ENCODE measurements at regions not wholly inside any gene's neighbourhood (a gene's known extent, or its start where the extent isn't known, plus 50 kb on each side); places are given as distances from the start of the nearest gene placed in this dataset.

DNA sequence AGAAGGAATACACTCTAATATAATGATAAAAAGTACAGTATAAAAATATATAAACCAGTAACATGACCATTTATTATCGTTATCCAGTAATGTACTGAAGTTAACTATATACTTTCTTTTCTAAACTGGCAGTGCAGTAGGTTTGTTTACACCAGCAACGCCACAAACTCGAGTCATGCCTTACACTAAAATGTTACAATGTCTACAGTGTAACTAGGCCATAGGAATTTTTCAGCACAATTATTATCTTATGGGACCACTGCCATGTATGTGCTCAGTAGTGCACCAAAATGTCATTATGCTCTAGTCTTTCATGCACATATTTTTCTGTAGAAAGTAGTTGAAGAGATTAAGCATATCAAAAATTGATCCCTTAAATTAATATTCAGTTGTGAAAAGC is 609.8 kb upstream of the BCHE start:
- Histone ChIP-seq H3K36me3 (no peaks in the 10 kb centered on the region), H3K27me3 (no peaks in the 10 kb centered on the region), H3K9me3 (peaks cover 0 to 13% (median 0%) of the 10 kb centered on the region in 11 donors), H3K27ac (no peak overlapping the region), H3K4me1 (no peaks in the 10 kb centered on the region), H3K4me3 (no peak overlapping the region)
- DNase-seq: no peak
- WGBS, 2 donors: 67 to 73% methylated on average over 3 of the region's 3 CpGs
- no peak for ATAC-seq
- TF ChIP-seq, protein P1, sequence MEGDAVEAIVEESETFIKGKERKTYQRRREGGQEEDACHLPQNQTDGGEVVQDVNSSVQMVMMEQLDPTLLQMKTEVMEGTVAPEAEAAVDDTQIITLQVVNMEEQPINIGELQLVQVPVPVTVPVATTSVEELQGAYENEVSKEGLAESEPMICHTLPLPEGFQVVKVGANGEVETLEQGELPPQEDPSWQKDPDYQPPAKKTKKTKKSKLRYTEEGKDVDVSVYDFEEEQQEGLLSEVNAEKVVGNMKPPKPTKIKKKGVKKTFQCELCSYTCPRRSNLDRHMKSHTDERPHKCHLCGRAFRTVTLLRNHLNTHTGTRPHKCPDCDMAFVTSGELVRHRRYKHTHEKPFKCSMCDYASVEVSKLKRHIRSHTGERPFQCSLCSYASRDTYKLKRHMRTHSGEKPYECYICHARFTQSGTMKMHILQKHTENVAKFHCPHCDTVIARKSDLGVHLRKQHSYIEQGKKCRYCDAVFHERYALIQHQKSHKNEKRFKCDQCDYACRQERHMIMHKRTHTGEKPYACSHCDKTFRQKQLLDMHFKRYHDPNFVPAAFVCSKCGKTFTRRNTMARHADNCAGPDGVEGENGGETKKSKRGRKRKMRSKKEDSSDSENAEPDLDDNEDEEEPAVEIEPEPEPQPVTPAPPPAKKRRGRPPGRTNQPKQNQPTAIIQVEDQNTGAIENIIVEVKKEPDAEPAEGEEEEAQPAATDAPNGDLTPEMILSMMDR (IDR thresholded peaks at IDR 0.05): no peak
- intact Hi-C loops (cut with DNase I): no loop called here

DNA sequence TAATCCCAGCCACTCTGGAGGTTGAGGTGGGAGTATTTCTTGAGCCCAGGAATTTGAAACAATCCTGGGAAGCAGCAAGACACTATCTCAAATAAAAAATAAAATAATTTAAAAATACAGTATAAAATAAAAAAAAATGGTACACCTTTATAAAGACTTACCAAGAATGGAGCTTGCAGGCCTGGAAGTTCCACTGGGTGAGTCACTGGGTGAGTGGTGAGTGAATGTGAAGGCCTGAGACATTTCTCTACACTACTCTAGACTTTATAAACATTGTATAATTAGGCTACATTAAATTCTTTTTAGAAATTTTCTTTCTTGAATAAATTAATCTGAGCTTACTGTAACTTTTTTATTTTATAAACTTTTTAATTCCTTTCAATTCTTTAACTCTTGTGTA is 609.1 kb upstream of the BCHE start:
- H3K27ac ChIP-seq: no peak overlapping the region
- H3K4me3 ChIP-seq: no peak overlapping the region
- H3K9me3 ChIP-seq: peaks cover 0 to 13% (median 0%) of the 10 kb centered on the region in 11 donors
- H3K36me3 ChIP-seq: no peaks in the 10 kb centered on the region
- no peaks in the 10 kb centered on the region for H3K27me3 ChIP-seq
- H3K4me1 ChIP-seq: no peaks in the 10 kb centered on the region
- DNase-seq: no peak
- no peak for ATAC-seq
- TF ChIP-seq, protein P1 (IDR thresholded peaks at IDR 0.05): no peak
- intact Hi-C loops (cut with DNase I): no loop called here

DNA sequence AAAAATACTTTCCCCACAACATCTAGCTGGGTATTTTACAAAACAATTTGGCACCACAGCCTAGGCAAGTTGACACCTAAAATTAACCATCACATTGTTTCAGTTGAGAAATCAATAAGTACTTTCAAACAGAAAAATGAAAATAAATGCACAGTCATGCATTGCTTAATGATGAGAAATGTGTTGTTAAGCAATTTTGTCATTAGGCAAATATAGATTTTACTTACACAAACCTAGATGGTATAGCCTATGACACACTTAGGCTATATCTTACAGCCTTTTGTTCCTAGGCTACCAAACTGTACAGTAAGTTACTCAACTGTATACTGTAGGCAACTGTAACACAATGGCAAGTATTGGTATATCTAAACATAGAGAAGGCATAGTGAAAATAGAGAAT is 608.6 kb upstream of the BCHE start:
- intact Hi-C loops (cut with DNase I): no loop called here
- no peak overlapping the region for H3K27ac ChIP-seq
- TF ChIP-seq, protein P1 (IDR thresholded peaks at IDR 0.05): no peak
- H3K27me3 ChIP-seq: no peaks in the 10 kb centered on the region
- H3K4me3 ChIP-seq: no peak overlapping the region
- no peaks in the 10 kb centered on the region for H3K36me3 ChIP-seq
- DNase-seq: no peak
- H3K4me1 ChIP-seq: no peaks in the 10 kb centered on the region
- ATAC-seq: no peak
- H3K9me3 ChIP-seq: peaks cover 0 to 13% (median 0%) of the 10 kb centered on the region in 11 donors

DNA sequence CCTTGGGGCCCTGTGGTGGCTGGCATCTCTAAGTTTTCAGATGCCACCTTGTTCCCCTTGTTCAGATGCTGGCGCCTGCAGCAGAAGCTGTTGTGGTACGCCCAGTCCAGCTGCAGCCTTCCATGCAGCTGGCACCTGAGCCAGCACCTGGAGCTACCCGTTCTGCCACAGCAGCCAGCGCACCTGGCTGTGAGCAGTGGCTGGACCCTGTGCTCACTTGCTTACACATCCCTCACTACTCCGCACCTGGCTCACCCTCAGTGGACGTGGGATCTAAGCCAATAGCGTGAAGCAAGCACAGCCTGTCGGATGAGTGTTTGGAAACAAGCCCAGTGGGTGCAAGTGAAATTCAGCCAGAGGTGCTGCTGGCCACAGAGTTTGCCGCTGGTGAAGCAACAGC is 607.5 kb upstream of the BCHE start:
- DNase-seq (no peak), ATAC-seq (no peak)
- TF ChIP-seq, protein P1 (IDR thresholded peaks at IDR 0.05): no peak
- no peak overlapping the region for H3K27ac ChIP-seq
- intact Hi-C loops (cut with DNase I): no loop called here
- no peak overlapping the region for H3K4me3 ChIP-seq
- H3K36me3 ChIP-seq: no peaks in the 10 kb centered on the region
- no peaks in the 10 kb centered on the region for H3K4me1 ChIP-seq
- H3K27me3 ChIP-seq: no peaks in the 10 kb centered on the region
- H3K9me3 ChIP-seq: peaks cover 0 to 13% (median 0%) of the 10 kb centered on the region in 11 donors
- 86 to 89% methylated on average over 9 of the region's 9 CpGs for WGBS, 2 donors

DNA sequence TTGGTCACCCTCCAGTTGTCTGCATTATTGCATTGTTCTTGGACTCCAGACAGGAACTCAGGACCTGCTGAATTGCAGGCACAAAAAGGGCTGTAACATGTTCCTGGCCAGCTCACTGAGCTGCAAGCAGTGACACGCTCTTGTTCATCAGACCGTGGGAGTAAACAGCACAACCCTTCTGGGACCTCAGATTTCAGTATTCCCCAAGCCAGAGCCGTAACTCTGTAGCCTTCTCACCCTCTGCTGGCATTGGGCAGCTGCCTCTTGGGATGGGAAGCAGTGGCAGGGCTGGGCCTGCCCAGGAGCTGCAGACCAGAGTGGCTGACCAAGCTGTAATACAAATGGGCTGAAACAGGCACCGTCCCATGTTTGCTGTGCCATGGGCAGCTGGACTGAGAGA is 607.1 kb upstream of the BCHE start:
- Histone ChIP-seq H3K4me3 (no peak overlapping the region), H3K9me3 (peaks cover 0 to 13% (median 0%) of the 10 kb centered on the region in 11 donors), H3K27ac (no peak overlapping the region), H3K36me3 (no peaks in the 10 kb centered on the region), H3K4me1 (no peaks in the 10 kb centered on the region), H3K27me3 (no peaks in the 10 kb centered on the region)
- ATAC-seq: no peak
- 66 to 73% methylated on average over 4 of the region's 4 CpGs for WGBS, 2 donors
- TF ChIP-seq, protein P1 (IDR thresholded peaks at IDR 0.05): no peak
- intact Hi-C loops (cut with DNase I): no loop called here
- no peak for DNase-seq
